K562 (cell line): ENCODE measurements at regions not wholly inside any gene's neighbourhood (a gene's known extent, or its start where the extent isn't known, plus 50 kb on each side); places are given as distances from the start of the nearest gene placed in this dataset.

Source experiments
- ATAC-seq: fragments of 200-7000 bp; cut with Tn5 transposase; 3 replicates; pipeline ENCODE4 v1.9.1; 2020; ENCODE audit warnings: moderate library complexity
- BruUV-seq: library from RNA; stranded (reverse); fragments of 400-500 nt; replicated peaks from 2 replicates; lab custom pipeline; 2021; lab: Mats Ljungman, UMichigan
- CTCF ChIA-PET: fragments of 300-600 bp; formaldehyde crosslinking; extraction: SDS; loops from one replicate; lab custom pipeline; 2021; ENCODE audit warnings: low intra/inter-chr PET ratio; lab: Yijun Ruan, JAX
- POLR2A ChIA-PET: fragments of 300-600, 350-650 bp; sonication (Branson Sonifier 250); formaldehyde crosslinking; extraction: SDS; loops from one replicate; lab custom pipeline; 2021; ENCODE audit warnings: antibody characterized with exemption, inconsistent platforms; lab: Yijun Ruan, JAX
- DNase-seq, 4 experiments: peaks; one replicate each; pipeline versions ENCODE4 v3.0.0 to v3.0.0-alpha.2; 2011 to 2018; ENCODE audit warnings: low spot score in 3 of 4, mixed read lengths in 3 of 4; ENCODE audit errors: extremely low read depth in 1 of 4
- FAIRE-seq: peaks from 2 replicates; lab custom pipeline; 2011; peaks lifted over from hg19 to GRCh38; lab: Jason Lieb, UNC
- H2AFZ ChIP-seq: 2 replicates; pipeline ENCODE4 v1.6.0; 2011; ENCODE audit warnings: low read depth, low read length, control low read depth, inconsistent platforms
- H3K27ac ChIP-seq: fragments of 200-600 bp; 3 replicates; pipeline ENCODE4 v1.8.0; 2011; ENCODE audit warnings: low read depth, mild to moderate bottlenecking, control low read depth, inconsistent platforms, low read length, moderate library complexity, mixed read lengths; ENCODE audit errors: extremely low read depth
- H3K27me3 ChIP-seq, 2 experiments: fragments of 300-600 bp in 1 of 2; 2 replicates in 1 of 2; 3 replicates in 1 of 2; pipeline versions ENCODE4 v1.6.0 to v1.8.0; 2011; ENCODE audit warnings: inconsistent platforms in 2 of 2, low read length in 2 of 2, mild to moderate bottlenecking in 1 of 2, mixed read lengths in 1 of 2, moderate library complexity in 1 of 2; ENCODE audit not compliant: control insufficient read depth in 2 of 2, insufficient read depth in 2 of 2
- H3K36me3 ChIP-seq: fragments of 300-600 bp; 3 replicates; pipeline ENCODE4 v1.8.0; 2011; ENCODE audit warnings: mild to moderate bottlenecking, low read length, inconsistent platforms; ENCODE audit not compliant: control insufficient read depth, insufficient read depth
- H3K4me1 ChIP-seq, 2 experiments: fragments of 200-600 bp in 1 of 2; replicated peaks in 1 of 2; 2 replicates in 1 of 2; 3 replicates in 1 of 2; pipeline versions ENCODE4 v1.5.1 to v1.8.0; 2011; ENCODE audit warnings: inconsistent platforms in 2 of 2, low read length in 2 of 2, mild to moderate bottlenecking in 1 of 2, mixed read lengths in 1 of 2, moderate library complexity in 1 of 2; ENCODE audit not compliant: control insufficient read depth in 2 of 2, insufficient read depth in 2 of 2
- H3K4me2 ChIP-seq: 2 replicates; pipeline ENCODE4 v1.6.1; 2011; ENCODE audit warnings: low read length, control low read depth, inconsistent platforms, mixed read lengths; ENCODE audit not compliant: insufficient read depth
- H3K4me3 ChIP-seq: fragments of 200-600 bp; sonication (generic), shearing (Covaris generic); 2 replicates; pipeline ENCODE4 v1.5.1; 2016; ENCODE audit warnings: control low read depth, inconsistent platforms
- H3K79me2 ChIP-seq: fragments of 200-600 bp; 3 replicates; pipeline ENCODE4 v1.8.0; 2011; ENCODE audit warnings: low read length, inconsistent platforms; ENCODE audit not compliant: control insufficient read depth, insufficient read depth
- H3K9ac ChIP-seq, 2 experiments: 2 replicates each; pipeline versions ENCODE4 v1.6.0 to v1.6.1; 2011; ENCODE audit warnings: low read depth in 2 of 2, low read length in 2 of 2, control low read depth in 1 of 2, inconsistent platforms in 1 of 2, mild to moderate bottlenecking in 1 of 2, mixed read lengths in 1 of 2; ENCODE audit not compliant: insufficient read depth in 1 of 2
- H3K9me1 ChIP-seq: one replicate; pipeline ENCODE4 v1.6.0; 2011; ENCODE audit warnings: inconsistent platforms, mild to moderate bottlenecking, low read length, moderate library complexity; ENCODE audit not compliant: control insufficient read depth, insufficient read depth
- H3K9me3 ChIP-seq: replicated peaks from 2 replicates; pipeline ENCODE4 v1.5.1; 2011; ENCODE audit warnings: low read depth, low read length, inconsistent platforms; ENCODE audit not compliant: control insufficient read depth, insufficient read depth
- H4K20me1 ChIP-seq: replicated peaks from 2 replicates; pipeline ENCODE4 v1.6.1; 2011; ENCODE audit warnings: low read length, inconsistent platforms, mixed read lengths; ENCODE audit not compliant: control insufficient read depth, insufficient read depth
- ETV1 ChIP-seq: fragments of 450-650 bp; conservative IDR thresholded peaks from 2 replicates; pipeline ENCODE4 v1.6.1; 2016; ENCODE audit warnings: missing genetic modification characterization, control low read depth, low read depth, missing compliant biosample characterization
- KAT7 ChIP-seq: sonication (generic); formaldehyde crosslinking; IDR thresholded peaks from 2 replicates; pipeline ENCODE4 v1.8.0; 2022; ENCODE audit warnings: missing genetic modification reagents, mild to moderate bottlenecking, borderline replicate concordance
- KDM2B ChIP-seq: fragments of 250-450 bp; sonication (Bioruptor Pico); IDR thresholded peaks from 2 replicates; pipeline ENCODE4 v1.8.0; 2021; ENCODE audit warnings: mild to moderate bottlenecking, moderate library complexity
- KLF1 ChIP-seq: fragments of 450-650 bp; IDR thresholded peaks from 2 replicates; pipeline ENCODE4 v1.6.1; 2016; ENCODE audit warnings: missing genetic modification characterization, missing compliant biosample characterization
- MYNN ChIP-seq, 2 experiments: sonication (generic); formaldehyde crosslinking in 1 of 2; IDR thresholded peaks; 2 replicates each; pipeline versions ENCODE4 v1.5.0 to v1.6.1; 2016 to 2020; ENCODE audit warnings: antibody characterized with exemption in 1 of 2, missing genetic modification reagents in 1 of 2
- TCFL5 ChIP-seq: fragments of 250-450 bp; sonication (Bioruptor Pico); conservative IDR thresholded peaks from 2 replicates; pipeline ENCODE4 v1.6.1; 2021; ENCODE audit warnings: mild to moderate bottlenecking, moderate library complexity, matching md5 sums
- TGIF2 ChIP-seq: sonication (generic); formaldehyde crosslinking; IDR thresholded peaks from 2 replicates; pipeline ENCODE4 v1.8.1; 2022; ENCODE audit warnings: mild to moderate bottlenecking, missing genetic modification reagents, moderate library complexity
- ZNF347 ChIP-seq: fragments of 450-650 bp; formaldehyde crosslinking; IDR thresholded peaks from 2 replicates; pipeline ENCODE4 v1.4.0; 2020; ENCODE audit warnings: low read depth, mild to moderate bottlenecking, moderate library complexity
- WGBS: fragments of 100-300 bp; shearing (Covaris generic); methylation state at CpG from one replicate; pipeline ENCODE4 v1.1.6; 2016; ENCODE audit warnings: low coverage, mixed read lengths; ENCODE audit not compliant: insufficient coverage; ENCODE audit errors: missing lambda C conversion rate; 5-methylcytosine and 5-hydroxymethylcytosine counted together
- in situ Hi-C: fragments of 300-500 bp; cut with MboI; formaldehyde crosslinking; loops from 4 replicates; pipeline ENCODE4 v1.15.0; 2018; ENCODE audit warnings: inconsistent platforms, mixed read lengths
- intact Hi-C: fragments of 100-400 bp; cut with micrococcal nuclease; formaldehyde crosslinking; loops from 2 replicates; pipeline ENCODE4 v1.14.2; 2022
- TF ChIP-seq, protein P1 (sequence below): fragments of 250-450 bp; sonication (Bioruptor Pico); IDR thresholded peaks from 2 replicates; pipeline ENCODE4 v1.4.0; 2020; ENCODE audit warnings: borderline replicate concordance
- TF ChIP-seq, protein P2 (sequence below): sonication (generic); formaldehyde crosslinking; IDR thresholded peaks from 2 replicates; pipeline ENCODE4 v1.8.1; 2023; ENCODE audit warnings: mild to moderate bottlenecking, missing genetic modification reagents
- TF ChIP-seq, protein P3 (sequence below): fragments of 200-800 bp; sonication (Bioruptor generic); IDR thresholded peaks from 2 replicates; pipeline ENCODE4 v1.6.1; 2017; ENCODE audit warnings: missing genetic modification characterization, missing compliant biosample characterization

DNA sequence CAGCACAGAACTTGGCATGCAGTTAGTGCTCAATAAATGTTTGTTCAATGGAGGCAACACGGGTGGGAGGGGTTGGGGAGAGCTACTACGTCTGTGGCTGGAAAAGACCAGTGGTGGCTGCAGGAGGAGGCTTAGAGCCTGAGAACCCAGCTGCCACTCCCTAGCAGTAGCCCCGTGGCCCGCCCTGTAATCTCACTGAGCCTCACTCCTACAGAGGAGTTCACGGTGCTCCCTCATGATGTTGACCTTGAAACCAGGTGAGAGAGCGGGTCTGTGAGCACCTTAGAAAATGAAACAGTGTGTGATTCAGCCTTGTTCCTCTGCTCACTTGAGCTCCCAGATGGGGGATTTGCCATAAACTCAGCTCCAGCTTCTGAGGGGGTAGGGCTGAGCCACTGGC is 299.6 kb downstream of the NPHP4 start:
- intact Hi-C loops, result no loop called here
- H3K4me2 ChIP-seq, result no peak overlapping the region
- H4K20me1 ChIP-seq, result no peaks in the 10 kb centered on the region; the same call in 1 of the 2 replicates
- peaks cover 7 to 25% of the 10 kb centered on the region in 2 experiments; a peak in 3 of 5 replicates for H3K27me3 ChIP-seq
- H3K79me2 ChIP-seq, result no peaks in the 10 kb centered on the region
- ChIA-PET POLR2A (no interaction called here), CTCF (no interaction called here)
- FAIRE-seq, result no peak
- no peak overlapping the region for H2AFZ ChIP-seq
- no peak for DNase-seq
- H3K4me3 ChIP-seq, result no peak overlapping the region
- peaks cover 0 to 6% of the 10 kb centered on the region in 2 experiments; a peak in 1 of 5 replicates for H3K4me1 ChIP-seq
- BruUV-seq, result no TSS peak
- H3K36me3 ChIP-seq, result no peaks in the 10 kb centered on the region
- H3K9me1 ChIP-seq, result no peaks in the 10 kb centered on the region
- H3K9me3 ChIP-seq, result no peaks in the 10 kb centered on the region
- TF ChIP-seq KLF1 (tag) (no peak), KAT7 (no peak), ZNF347 (CRISPR knock-in tag) (no peak), TCFL5 (no peak), TGIF2 (CRISPR knock-in tag) (no peak), KDM2B (CRISPR knock-in tag) (no peak), ETV1 (tag) (no peak), MYNN (IDR thresholded peaks at IDR 0.05) (no peak), MYNN (CRISPR knock-in tag; IDR thresholded peaks at IDR 0.05) (no peak)
- TF ChIP-seq, protein P1, sequence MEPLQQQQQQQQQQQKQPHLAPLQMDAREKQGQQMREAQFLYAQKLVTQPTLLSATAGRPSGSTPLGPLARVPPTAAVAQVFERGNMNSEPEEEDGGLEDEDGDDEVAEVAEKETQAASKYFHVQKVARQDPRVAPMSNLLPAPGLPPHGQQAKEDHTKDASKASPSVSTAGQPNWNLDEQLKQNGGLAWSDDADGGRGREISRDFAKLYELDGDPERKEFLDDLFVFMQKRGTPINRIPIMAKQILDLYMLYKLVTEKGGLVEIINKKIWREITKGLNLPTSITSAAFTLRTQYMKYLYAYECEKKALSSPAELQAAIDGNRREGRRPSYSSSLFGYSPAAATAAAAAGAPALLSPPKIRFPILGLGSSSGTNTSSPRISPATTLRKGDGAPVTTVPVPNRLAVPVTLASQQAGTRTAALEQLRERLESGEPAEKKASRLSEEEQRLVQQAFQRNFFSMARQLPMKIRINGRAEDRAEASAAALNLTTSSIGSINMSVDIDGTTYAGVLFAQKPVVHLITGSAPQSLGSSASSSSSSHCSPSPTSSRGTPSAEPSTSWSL (CRISPR knock-in tag), result no peak
- TF ChIP-seq, protein P2, sequence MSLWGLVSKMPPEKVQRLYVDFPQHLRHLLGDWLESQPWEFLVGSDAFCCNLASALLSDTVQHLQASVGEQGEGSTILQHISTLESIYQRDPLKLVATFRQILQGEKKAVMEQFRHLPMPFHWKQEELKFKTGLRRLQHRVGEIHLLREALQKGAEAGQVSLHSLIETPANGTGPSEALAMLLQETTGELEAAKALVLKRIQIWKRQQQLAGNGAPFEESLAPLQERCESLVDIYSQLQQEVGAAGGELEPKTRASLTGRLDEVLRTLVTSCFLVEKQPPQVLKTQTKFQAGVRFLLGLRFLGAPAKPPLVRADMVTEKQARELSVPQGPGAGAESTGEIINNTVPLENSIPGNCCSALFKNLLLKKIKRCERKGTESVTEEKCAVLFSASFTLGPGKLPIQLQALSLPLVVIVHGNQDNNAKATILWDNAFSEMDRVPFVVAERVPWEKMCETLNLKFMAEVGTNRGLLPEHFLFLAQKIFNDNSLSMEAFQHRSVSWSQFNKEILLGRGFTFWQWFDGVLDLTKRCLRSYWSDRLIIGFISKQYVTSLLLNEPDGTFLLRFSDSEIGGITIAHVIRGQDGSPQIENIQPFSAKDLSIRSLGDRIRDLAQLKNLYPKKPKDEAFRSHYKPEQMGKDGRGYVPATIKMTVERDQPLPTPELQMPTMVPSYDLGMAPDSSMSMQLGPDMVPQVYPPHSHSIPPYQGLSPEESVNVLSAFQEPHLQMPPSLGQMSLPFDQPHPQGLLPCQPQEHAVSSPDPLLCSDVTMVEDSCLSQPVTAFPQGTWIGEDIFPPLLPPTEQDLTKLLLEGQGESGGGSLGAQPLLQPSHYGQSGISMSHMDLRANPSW (CRISPR knock-in tag), result no peak
- TF ChIP-seq, protein P3, sequence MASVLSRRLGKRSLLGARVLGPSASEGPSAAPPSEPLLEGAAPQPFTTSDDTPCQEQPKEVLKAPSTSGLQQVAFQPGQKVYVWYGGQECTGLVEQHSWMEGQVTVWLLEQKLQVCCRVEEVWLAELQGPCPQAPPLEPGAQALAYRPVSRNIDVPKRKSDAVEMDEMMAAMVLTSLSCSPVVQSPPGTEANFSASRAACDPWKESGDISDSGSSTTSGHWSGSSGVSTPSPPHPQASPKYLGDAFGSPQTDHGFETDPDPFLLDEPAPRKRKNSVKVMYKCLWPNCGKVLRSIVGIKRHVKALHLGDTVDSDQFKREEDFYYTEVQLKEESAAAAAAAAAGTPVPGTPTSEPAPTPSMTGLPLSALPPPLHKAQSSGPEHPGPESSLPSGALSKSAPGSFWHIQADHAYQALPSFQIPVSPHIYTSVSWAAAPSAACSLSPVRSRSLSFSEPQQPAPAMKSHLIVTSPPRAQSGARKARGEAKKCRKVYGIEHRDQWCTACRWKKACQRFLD (CRISPR knock-in tag), result no peak
- no peak; the same call in 2 of the 3 replicates for ATAC-seq
- 0% methylated on average over 5 of the region's 6 CpGs for WGBS
- H3K9ac ChIP-seq, result no peak overlapping the region
- in situ Hi-C loops, result no loop called here
- H3K27ac ChIP-seq, result no peak overlapping the region
